RPMI8226 (cell line): ENCODE measurements at regions not wholly inside any gene's neighbourhood (a gene's known extent, or its start where the extent isn't known, plus 50 kb on each side); places are given as distances from the start of the nearest gene placed in this dataset.
"Not testable (repeated sequence)": the region's sequence is repeated elsewhere in the genome, so short reads cannot be mapped to it uniquely, and the experiment has no call there.

Experiments used
- DNase-seq: peaks from one replicate; pipeline ENCODE4 v3.0.0-alpha.2; 2015

DNA sequence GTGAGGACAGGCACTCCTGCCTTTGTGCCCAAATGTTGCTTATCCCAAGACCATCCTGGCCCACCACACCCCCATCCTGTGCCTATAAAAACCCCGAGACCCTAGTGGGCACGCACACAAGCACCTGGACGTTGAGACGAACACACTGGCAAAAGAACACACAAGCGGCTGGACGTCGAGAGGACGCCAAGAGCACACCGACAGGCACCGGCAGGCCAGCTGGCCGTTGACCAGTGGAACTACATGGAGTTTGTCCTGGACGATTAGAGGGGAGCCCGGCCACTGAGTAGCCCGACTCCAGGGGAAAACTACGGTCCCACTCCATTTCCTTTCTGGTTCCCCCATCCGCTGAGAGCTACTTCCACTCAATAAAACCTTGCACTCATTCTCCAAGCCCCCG lies 301.7 kb downstream of the PCDH10 start:
- no peak for DNase-seq

DNA sequence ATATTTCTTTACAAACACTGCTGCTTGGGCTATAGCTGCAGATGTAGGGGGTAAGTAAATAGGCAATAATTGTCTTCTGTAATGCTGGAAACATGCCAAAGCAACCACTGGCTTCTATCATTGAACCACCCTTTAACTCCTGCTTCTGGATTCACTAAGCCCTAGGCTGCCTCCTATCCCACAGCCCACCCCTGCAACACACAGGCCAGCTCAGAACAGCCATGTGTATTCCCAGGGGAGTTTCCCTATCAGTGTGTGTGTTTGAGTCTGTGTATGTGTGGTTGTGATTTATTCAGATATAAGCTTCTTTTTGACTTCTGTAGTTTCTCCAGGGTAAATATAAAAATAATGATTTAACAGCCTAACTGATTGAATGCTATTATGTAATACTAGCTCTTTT lies 291.3 kb downstream of the PCDH10 start:
- DNase-seq = no peak

DNA sequence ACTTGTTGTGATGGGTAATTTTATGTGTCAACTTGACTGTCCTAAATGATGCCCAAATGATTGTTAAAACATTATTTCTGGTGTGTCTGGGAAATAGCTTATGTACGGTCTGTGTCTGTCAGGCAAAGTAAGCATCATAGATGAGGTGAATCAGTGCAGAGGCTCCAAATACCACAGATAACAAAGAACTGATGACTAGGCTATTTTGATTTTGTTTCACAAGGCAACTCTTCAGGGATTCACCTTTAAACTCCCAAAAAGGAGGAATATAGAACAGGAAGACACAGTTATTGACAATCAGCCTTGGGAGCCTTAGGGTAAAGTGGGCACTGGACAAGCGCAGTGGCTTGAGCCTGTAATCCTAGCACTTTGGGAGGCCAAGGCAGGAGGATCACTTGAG lies 290.7 kb downstream of the PCDH10 start:
- no peak for DNase-seq

DNA sequence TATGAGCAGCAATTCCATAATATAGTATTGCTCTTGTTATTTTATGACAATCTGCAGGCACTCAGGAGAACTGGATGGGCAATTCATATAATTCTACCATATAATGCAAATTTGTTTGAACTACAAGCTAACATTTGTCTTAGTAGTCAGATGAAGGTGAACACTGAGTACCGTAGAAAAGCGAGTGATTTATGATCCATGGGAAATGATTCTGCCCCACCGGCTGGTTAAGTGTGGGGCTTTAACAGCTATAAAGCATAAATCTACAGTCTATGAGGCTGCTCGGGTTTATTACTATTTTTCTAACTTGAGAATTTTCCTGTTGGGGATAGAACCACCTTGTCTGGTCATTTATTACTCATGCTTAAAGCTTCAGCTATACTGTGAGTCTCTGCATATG lies 275.5 kb downstream of the PCDH10 start:
- DNase-seq = no peak

DNA sequence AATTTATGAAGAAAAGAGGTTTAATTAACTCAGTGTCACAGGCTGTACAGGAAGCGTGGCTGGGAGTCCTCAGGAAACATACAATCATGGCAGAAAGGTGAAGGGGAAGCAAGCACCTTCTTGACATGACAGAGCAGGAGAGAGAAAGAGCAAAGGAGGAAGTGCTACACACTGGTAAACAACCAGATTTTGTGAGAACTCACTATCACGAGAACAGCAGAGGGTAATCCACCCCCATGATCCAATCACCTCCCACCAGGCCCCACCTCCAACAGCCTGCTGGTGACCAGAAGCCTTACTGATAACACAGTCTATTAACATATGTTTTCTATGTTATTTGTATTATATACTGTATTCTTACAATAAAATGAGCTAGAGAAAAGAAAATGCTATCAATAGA lies 254.8 kb downstream of the PCDH10 start:
- DNase-seq = no peak

DNA sequence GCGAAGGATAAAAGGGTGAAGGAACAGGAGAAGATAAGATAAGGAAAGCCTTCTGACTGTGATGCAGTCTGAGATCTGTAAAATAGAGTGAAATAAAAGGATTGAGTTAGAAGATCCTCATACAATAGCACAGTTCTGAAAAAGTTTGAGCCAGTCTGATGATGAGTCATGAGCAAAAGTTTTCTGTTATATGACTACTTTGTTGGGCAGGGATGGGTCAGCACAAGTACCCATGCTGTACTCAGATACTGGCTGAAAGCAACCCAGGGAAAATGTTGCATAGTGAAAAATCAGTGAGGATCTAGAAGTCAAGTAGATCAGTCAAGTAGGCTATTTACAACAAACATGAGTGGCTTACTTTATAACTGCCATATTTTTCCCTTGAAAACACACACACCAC lies 253.5 kb downstream of the PCDH10 start:
- no peak for DNase-seq

DNA sequence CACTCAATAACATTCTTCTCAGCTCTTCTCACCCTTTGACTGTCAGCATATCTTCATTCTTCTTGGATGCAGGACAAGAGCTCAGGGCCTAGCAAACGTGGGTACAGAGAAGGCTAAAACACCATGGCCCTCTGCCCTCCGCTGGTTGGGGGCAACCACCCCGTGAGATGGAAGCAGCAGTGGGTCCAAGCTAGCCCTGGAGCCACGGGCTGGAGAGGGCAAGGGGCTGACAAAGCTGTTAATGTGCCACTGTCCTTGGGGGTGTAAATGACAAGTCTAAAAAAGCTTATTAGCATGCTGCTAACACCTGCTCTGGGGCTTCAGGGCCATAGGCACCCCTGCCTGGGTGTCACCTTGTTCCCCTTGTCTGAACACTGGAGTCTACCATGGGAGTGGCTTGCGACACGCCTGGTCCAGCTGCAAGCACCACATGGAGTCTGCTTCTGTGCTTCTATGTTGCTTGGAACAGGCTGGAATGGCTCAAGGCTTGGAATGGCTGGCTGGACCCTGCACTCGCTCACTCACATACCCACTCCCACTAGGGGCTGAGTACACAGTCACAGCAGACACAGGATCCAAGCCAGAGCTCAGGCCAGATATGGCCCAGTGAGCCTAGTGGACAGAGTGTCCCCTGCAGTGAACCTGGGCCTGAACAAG lies 246.0 kb downstream of the PCDH10 start:
- no peak for DNase-seq

DNA sequence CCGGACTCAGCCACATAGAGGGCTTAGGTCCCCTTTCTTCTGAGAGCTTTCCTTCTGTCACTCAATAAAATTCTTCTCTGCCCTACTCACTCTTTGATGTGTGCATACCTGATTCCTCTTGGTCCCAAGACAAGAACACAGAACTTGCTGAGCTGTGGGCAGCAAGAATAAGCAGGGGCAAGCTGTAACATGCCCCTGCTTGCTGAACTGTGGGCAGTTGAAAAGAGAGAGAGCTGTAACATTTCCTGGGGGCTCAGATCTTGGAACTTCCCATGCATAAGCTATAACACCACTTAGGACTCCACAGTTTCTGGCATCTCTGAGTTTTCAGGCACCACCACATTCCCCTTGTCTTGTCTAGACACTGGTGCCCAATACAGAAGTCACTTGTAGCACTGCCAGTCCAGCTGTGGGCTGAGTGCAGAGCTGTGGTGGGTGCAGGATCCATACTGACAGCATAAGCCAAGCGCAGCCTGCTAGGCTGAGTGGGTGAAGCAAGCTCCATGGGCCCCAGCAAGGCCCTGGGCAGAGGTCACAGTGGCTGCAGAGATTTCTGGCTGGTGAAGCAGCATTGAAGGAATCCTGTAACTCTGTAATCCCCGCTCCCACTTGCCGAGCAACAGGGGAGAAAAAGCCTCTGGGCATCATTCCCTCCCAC lies 241.2 kb downstream of the PCDH10 start:
- DNase-seq = no peak

DNA sequence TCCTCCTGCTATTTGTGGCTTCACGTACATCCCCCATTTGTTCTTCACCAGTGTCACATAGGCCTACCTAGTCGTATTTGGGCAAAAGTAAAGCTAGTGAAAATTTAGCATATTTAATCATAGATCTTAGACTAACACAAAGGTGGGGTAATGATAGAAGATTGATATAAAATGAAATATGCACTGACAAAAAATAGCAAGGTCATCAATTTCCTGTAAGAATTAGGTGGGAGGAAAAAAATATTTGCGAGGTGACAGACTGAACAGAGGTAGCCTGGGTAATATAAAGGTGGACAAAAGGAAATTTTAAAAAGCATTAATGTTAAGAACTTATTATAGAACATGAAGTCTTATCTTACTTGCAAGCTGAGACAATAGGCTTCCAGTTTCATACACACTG lies 239.9 kb downstream of the PCDH10 start:
- DNase-seq = no peak

DNA sequence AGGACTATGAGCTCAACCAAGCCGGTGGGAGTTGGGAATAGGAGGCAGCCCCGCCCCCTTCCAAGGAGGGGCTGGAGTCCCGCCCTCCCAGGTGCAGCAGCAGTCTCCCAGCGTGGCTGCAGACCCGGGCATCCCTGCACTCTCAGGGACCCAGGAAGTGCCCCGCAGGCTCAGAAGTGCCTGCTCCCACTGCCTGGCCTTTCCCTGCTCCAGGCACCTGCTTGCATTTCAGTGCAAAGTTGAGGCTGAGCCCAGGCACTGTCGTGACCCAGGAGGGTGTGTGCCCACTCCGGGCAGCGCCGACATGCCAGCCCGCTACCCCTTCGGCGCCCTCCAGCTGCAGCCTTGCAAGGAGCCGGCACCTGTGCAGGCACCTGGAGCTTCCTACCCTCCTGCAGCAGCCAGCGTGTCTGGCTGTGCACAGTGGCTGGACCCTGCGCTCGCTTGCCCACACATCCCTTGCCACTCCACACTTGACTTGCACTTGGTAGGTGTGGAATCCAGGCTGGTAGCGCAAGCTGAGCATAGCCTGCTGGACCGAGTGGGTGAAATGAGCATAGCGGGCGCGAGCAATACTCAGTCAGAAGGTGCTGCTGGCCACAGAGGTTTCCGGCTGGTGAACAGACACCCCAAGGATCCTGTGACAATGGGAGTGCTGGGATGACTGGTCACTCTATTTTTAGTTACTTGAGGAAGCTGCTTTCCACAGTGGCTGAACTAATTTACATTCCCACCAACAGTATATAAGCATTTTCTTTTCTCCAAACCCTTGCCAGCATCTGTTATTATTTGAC lies 236.3 kb downstream of the PCDH10 start:
- no peak for DNase-seq

DNA sequence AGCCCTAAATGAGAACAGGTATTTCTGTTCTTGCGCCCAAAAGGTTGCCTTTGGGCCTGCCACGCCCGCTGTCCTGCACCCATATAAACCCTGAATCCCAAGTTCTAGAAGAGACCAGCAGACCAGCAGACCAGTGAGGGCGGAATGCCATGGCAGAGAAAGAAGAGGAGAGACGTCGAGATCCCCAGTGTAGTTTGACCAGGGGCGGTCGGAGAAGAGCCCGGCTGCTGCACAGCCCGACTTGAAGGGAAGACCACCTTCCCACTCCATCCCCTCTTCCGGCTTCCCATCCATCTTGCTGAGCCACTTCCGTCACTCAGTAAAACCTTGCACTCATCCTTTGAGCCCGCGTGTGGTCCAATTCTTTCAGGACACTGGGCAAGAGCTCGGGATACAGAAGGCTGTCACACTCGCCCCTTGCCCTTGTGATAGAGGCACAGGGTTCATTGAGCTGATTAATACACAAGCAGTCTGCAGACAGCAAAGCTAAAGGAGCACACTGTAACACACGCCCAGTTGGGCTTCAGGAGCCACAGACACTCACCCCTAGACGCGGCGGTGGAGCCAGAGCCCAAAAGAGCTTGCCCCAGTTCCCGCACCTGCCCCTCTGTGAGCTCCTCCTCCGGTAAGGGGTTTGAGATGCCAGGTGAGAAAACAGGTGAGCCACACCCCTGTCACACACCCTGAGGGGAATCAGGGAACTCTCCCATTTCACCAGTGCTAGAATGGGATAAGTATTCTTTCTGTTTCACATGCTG lies 230.8 kb downstream of the PCDH10 start:
- no peak for DNase-seq

DNA sequence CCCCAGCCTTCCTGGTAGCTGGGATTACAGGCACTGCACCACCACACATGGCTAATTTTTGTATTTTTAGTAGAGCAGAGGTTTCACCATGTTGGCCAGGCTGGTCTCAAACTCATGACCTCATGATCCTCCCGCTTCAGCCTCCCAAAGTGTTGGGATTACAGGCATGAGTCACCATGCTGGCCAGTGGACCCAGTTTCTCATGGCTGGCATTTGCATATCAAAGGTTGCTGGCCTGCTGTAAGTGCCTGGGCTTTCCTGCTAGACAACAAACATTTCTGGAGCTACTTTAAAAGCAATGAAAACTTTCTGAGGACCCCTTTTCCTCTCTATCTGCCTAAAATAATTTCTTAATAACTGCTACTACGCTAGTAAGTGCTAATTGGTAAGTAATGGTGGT lies 228.2 kb downstream of the PCDH10 start:
- no peak for DNase-seq

DNA sequence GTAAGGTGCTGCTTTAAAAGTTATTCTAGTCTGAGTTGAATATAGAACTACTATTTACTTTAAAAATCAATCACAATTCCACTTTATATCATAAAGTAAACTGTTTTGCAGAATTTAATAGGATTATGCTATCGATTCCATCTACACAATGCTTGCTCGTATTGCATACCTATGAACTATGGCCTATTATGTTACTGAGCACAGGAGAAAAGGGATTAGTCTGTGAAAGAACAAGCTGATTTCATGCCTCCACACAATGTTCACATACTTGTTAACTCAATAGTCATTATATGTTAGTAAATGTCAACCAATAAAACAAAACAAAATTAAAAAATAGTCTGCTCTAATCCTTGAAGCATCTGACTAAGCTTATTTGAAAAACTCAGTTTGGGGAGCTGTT lies 223.6 kb downstream of the PCDH10 start:
- DNase-seq = no peak

DNA sequence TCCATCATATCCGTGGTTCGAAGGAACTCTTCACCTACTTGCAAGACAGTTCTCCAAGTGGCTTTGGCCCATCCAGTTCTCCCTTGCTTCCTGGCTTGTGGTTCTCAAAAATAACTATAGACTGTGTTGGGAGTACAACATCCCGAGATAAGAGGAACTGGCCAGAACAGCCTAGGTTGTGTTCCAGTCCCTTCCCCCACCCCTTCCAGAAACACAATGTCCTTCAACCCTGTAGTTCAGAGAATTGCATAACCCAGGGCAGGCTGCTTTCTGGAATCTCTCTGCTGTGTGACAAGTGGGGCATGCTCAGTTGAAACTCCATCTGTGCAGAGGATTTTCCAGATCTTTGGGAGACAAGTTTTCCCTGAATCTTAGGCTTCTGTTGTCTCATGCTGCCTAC lies 206.5 kb downstream of the PCDH10 start:
- DNase-seq = no peak

DNA sequence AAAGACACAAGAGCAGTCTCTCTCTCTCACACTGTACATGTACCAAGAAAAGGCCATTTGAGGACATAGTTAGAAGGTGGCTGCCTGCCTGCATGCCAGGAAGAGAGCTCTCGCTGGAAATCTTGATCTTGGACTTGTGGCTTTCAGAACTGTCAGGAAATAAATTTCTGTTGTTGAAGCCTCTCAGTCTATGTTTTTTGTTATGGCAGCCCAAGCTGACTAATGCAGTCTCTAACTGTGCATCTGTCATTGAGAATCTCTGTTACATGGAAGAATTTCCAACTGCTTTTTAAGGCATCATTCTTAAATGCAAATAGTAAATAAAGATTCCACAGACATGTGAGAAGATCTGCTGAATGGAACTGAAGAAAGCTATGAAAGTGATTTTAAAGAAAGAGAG lies 198.3 kb downstream of the PCDH10 start:
- no peak for DNase-seq

DNA sequence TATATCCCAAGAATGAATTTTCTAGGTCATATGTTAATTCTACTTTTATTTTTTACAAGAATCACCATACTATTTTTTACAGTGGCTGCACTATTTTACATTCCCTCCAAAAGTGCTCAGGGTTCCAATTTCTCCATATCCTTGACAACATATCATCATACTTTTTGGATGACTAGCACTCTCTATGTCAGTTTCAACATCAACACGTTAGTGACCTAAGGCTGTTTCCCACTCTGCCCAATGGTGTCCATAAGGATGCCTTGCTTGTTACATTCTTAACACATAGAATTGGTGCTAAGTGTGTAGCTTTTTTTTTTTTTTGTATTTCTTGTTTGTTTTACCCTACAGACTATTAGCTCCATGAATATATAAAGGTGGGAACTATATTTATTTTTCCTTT lies 175.4 kb downstream of the PCDH10 start:
- no peak for DNase-seq

DNA sequence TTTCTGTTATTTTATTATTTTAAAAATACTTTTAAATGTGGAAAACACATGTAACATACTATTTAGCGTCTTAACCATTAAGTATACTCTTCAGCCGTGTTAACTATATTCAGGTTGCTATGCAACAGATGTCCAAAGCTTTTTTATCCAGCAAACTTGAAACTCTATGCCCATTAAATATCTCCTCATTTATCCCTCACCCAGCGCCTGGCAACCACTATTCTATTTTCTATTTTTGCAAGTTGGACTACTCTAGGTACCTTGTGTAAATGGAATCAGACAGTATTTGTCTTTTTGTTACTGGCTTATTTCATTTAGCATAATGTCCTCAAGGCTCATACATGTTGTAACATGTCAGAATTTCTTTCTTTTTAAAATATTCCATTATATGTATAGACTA lies 174.6 kb downstream of the PCDH10 start:
- DNase-seq = no peak

DNA sequence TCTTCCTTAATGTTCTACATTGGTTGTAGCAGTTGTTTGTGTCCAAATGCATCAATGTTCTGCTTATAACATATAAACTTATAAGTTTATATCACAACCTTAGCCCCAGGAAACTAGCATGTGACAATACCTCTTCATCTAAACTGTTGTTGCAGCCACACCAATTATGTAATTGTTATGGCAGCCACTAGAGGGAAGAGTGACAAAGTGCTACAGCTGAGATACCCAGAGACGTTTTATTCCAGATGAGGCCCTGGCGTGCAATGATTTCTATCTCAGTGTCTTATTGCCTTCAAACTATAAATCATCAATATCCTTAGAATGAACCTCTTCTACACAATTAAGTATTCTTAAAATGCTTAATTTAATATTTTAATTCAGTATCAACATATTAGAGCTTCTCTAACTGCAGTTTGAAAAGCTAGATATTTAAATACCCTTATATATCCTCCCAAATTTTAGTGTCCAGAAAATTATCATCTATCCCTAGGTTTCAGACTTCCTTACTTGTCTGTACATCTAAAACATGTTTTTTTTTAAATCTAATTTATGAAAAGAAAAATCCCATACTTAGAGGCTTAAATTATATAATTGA lies 171.6 kb downstream of the PCDH10 start:
- DNase-seq = peak; percentile 18

DNA sequence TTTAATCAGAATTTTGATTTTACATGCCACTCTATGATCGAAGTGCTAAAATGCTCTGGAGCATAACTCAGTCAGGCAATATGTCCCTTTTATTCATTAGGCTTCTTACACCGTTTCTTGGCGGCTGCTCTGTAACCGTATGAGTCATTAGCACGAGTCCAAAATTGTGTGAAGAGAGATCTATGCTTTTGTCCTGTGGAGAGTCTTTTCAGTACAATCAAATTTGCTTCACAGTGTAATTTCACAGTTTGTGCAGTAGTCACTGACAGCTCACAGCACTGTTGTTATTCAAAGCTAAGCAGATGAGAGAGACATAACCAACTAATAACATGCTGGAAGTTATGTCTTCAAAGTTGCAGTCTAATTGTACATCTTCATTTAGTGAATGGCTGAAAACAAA lies 167.8 kb downstream of the PCDH10 start:
- no peak for DNase-seq

DNA sequence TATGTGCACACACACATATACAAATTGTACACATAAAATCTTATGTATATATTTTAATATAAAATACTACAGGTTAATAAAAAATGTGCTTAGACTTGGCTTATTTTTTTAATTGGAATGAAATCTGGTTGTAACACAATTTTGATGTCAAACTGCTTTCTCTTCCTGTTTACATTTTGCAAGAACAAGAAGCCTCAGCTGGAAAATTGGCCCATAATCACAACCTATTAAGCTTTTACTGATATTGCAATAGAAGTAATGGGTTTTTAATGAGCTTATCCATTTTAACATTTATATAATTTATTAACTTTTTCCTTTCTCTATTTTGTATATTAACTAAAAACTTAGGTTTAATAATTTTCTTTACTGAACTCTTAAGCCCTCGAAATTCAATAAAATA lies 165.9 kb downstream of the PCDH10 start:
- no peak for DNase-seq

DNA sequence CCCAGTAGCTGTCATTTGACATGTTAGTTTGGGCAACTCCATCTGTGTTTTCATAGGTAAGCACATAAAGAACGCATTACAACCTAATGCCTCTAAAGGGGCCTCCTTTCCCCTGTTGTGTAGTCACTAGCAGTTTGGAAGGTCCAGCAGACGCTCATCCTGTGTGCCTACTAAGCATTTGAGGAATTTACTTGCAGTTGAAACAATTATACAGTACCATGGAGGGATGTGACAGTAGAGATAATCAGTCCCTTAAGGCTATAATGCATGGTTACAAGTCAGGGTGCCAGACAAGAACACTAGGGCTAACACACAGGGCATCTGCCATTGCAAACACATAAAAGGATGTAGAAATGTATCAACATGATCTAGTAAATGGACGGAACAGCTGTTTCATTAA lies 138.3 kb downstream of the PCDH10 start:
- DNase-seq = no peak

DNA sequence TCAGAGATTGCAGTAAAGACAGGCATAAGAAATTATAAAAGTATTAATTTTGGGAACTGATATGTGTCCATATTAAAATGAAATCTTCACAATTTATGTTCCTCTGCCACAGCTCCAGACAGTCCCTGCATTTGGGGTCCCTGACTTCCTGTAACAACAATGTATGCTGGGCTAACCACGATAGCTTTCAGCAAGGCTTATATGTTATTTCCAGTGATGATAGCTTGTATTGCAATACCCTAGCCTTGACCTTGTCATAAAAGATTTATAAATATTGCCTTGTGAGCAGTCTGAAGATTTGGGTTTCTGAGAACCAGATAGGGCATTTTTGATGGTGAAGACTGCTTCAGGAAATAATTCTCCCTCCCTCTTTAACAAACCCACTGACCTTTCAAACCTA lies 129.5 kb downstream of the PCDH10 start:
- DNase-seq = no peak

DNA sequence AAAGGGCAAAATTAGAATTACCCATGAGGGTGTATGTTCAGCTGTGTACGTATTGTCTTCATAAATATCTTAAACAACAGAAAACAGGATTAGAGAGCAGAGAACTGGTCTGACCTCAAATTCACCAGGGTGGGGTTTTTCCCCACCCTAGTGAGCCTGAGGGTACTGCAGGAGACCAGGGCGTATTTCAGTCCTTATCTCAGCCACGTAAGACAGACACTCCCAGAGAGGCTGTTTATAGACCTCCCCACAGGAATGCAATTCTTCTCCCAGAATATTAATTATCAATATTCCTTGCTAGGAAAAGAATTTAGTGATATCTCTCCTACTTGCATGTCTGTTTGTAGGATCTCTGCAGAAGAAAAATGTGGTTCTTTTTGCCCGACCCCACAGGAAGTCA lies 128.8 kb downstream of the PCDH10 start:
- not testable (repeated sequence) for DNase-seq
